PC-9 (cell line): ENCODE measurements at regions not wholly inside any gene's neighbourhood (a gene's known extent, or its start where the extent isn't known, plus 50 kb on each side); places are given as distances from the start of the nearest gene placed in this dataset.

ENCODE experiments used
- BruUV-seq: library from RNA; stranded (reverse); fragments of 400-500 nt; replicated peaks from 2 replicates; lab custom pipeline; 2021; lab: Mats Ljungman, UMichigan
- CTCF ChIA-PET: fragments of 300-600 bp; sonication (Branson Sonifier 250); formaldehyde crosslinking; loops from one replicate; lab custom pipeline; 2022; ENCODE audit warnings: antibody characterized with exemption; lab: Charles Lee
- POLR2A ChIA-PET: fragments of 300-600 bp; sonication (Branson Sonifier 250); formaldehyde crosslinking; loops from one replicate; lab custom pipeline; 2022; ENCODE audit warnings: antibody characterized with exemption; ENCODE audit not compliant: unreplicated experiment; lab: Charles Lee
- DNase-seq, 2 experiments: peaks; one replicate each; pipeline versions ENCODE4 v3.0.0 to v3.0.0-alpha.2; 2015 to 2022; ENCODE audit warnings: mixed read lengths in 1 of 2
- H2AFZ ChIP-seq: fragments of 200-600 bp; sonication (generic); 2 replicates; pipeline ENCODE4 v1.8.1; 2017; ENCODE audit warnings: antibody characterized with exemption
- H3F3A ChIP-seq: fragments of 200-600 bp; sonication (generic); 2 replicates; pipeline ENCODE4 v1.8.1; 2017; ENCODE audit warnings: antibody characterized with exemption, mild to moderate bottlenecking, low read depth; ENCODE audit not compliant: insufficient read depth
- H3K27ac ChIP-seq: fragments of 200-600 bp; sonication (generic); 2 replicates; pipeline ENCODE4 v1.6.1; 2016; ENCODE audit warnings: mixed run types
- H3K27me3 ChIP-seq: fragments of 200-600 bp; sonication (generic); 2 replicates; pipeline ENCODE4 v1.6.1; 2016; ENCODE audit warnings: low read depth, mixed run types; ENCODE audit not compliant: insufficient read depth
- H3K36me3 ChIP-seq: fragments of 200-600 bp; sonication (generic); 2 replicates; pipeline ENCODE4 v1.6.1; 2016; ENCODE audit warnings: low read depth, mixed run types
- H3K4me1 ChIP-seq: fragments of 200-600 bp; sonication (generic); replicated peaks from 2 replicates; pipeline ENCODE4 v1.6.1; 2016; ENCODE audit warnings: mixed run types; ENCODE audit not compliant: insufficient read depth
- H3K4me2 ChIP-seq: fragments of 200-600 bp; sonication (generic); 2 replicates; pipeline ENCODE4 v1.6.1; 2017; ENCODE audit warnings: mixed run types
- H3K4me3 ChIP-seq: fragments of 200-600 bp; sonication (generic); 2 replicates; pipeline ENCODE4 v1.6.1; 2016; ENCODE audit warnings: mixed run types
- H3K79me2 ChIP-seq: fragments of 200-600 bp; sonication (generic); 2 replicates; pipeline ENCODE4 v1.6.1; 2017; ENCODE audit warnings: low read depth, mixed run types
- H3K9me2 ChIP-seq: fragments of 200-600 bp; sonication (generic); 2 replicates; pipeline ENCODE4 v1.8.1; 2017; ENCODE audit warnings: mild to moderate bottlenecking; ENCODE audit not compliant: insufficient read depth
- H3K9me3 ChIP-seq: fragments of 200-600 bp; sonication (generic); 2 replicates; pipeline ENCODE4 v1.8.1; 2016; ENCODE audit warnings: low read depth; ENCODE audit not compliant: insufficient read depth
- H4K20me1 ChIP-seq: fragments of 200-600 bp; sonication (generic); 2 replicates; pipeline ENCODE4 v1.8.1; 2017; ENCODE audit not compliant: insufficient read depth
- EZH2 ChIP-seq: fragments of 200-600 bp; sonication (generic); IDR thresholded peaks from 2 replicates; pipeline ENCODE4 v1.8.0; 2017; ENCODE audit warnings: antibody characterized with exemption, low read depth
- intact Hi-C: fragments of 100-400 bp; cut with micrococcal nuclease; formaldehyde crosslinking; loops from one replicate; pipeline ENCODE4 v1.10.0; 2022; ENCODE audit not compliant: unreplicated experiment
- TF ChIP-seq, protein P1 (sequence below): fragments of 200-600 bp; sonication (generic); conservative IDR thresholded peaks from 2 replicates; pipeline ENCODE4 v1.6.1; 2017; ENCODE audit warnings: mixed run types, antibody characterized with exemption, mild to moderate bottlenecking, moderate library complexity

DNA sequence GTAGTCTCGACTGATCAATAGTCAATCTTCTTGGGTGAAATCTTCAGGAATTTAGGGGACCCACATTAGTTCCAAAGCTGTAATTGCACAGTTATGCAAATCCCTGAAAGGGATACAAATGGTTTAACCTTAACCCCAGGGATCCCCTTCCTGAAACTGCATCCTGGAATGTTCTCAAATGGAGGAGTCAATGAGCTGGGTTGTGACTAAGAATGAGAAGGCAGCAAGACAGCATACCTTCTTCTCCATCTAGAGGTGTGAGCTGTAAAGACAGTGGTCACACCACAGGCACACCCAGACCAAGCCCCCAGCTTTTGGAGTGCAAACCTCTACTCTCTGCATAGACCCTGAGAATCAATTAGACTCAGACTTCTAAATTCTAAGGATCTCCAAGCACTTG, 164.7 kb upstream of the MEIS1 start:
- Histone ChIP-seq H3K9me3 (no peaks in the 10 kb centered on the region), H3K4me2 (no peak overlapping the region), H3K36me3 (no peaks in the 10 kb centered on the region), H3F3A (no peaks in the 10 kb centered on the region), H3K27ac (no peak overlapping the region), H3K79me2 (no peaks in the 10 kb centered on the region), H3K4me3 (no peak overlapping the region), H4K20me1 (no peaks in the 10 kb centered on the region), H3K27me3 (no peaks in the 10 kb centered on the region), H3K4me1 (no peaks in the 10 kb centered on the region), H3K9me2 (no peaks in the 10 kb centered on the region), H2AFZ (no peak overlapping the region)
- BruUV-seq, result no TSS peak
- no peak for DNase-seq
- CTCF ChIA-PET, result no interaction called here
- intact Hi-C loops, result no loop called here
- POLR2A ChIA-PET, result no interaction called here
- TF ChIP-seq EZH2, result no peak
- TF ChIP-seq, protein P1, sequence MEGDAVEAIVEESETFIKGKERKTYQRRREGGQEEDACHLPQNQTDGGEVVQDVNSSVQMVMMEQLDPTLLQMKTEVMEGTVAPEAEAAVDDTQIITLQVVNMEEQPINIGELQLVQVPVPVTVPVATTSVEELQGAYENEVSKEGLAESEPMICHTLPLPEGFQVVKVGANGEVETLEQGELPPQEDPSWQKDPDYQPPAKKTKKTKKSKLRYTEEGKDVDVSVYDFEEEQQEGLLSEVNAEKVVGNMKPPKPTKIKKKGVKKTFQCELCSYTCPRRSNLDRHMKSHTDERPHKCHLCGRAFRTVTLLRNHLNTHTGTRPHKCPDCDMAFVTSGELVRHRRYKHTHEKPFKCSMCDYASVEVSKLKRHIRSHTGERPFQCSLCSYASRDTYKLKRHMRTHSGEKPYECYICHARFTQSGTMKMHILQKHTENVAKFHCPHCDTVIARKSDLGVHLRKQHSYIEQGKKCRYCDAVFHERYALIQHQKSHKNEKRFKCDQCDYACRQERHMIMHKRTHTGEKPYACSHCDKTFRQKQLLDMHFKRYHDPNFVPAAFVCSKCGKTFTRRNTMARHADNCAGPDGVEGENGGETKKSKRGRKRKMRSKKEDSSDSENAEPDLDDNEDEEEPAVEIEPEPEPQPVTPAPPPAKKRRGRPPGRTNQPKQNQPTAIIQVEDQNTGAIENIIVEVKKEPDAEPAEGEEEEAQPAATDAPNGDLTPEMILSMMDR, result no peak

DNA sequence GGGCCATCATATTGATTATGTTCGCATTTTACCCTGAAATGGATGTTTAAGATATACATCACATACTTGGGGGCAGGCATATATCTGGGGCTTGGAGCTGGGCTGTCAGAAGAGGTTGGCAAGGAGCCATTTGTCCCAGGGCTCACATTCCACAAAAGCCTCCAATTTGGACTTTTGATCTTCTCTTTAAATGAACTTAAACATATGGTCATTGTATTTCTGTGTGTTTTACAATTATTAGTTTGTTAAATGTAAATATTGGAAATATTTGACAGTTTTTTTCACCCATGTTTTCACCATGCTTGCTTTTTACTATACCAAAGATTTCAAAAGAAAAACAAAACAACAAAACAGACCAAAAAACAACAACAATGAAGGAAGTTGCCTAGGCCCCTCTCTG, 165.8 kb upstream of the MEIS1 start:
- POLR2A ChIA-PET, result no interaction called here
- no peaks in the 10 kb centered on the region for H3K27me3 ChIP-seq
- no peak overlapping the region for H3K4me2 ChIP-seq
- H3K4me1 ChIP-seq, result no peaks in the 10 kb centered on the region
- no peaks in the 10 kb centered on the region for H3K36me3 ChIP-seq
- no peak overlapping the region for H3K4me3 ChIP-seq
- intact Hi-C loops, result no loop called here
- no peaks in the 10 kb centered on the region for H3K9me3 ChIP-seq
- no peaks in the 10 kb centered on the region for H4K20me1 ChIP-seq
- H3F3A ChIP-seq, result no peaks in the 10 kb centered on the region
- DNase-seq, result no peak
- no peak overlapping the region for H2AFZ ChIP-seq
- H3K9me2 ChIP-seq, result no peaks in the 10 kb centered on the region
- TF ChIP-seq, protein P1, result no peak
- no peak for TF ChIP-seq EZH2
- no TSS peak for BruUV-seq
- no peak overlapping the region for H3K27ac ChIP-seq
- no peaks in the 10 kb centered on the region for H3K79me2 ChIP-seq
- CTCF ChIA-PET, result no interaction called here

DNA sequence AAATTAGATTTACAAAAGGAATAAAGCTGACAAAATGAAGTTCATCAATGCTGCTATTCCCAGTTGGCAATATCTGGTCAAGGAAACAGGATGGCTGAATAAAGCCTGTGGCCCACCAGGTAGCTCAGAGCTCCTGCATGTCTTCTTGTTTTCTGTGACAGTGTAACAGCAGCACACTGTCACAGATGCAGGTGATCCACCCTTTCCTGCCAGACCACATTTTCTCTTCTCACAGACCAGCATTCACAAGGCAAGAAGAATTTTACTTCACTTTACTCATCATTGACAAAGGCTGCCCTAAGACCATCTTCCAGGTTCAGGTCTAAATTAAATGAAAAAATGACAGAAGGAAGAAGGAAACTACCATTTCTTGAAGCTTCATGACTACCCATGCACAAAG, 166.2 kb upstream of the MEIS1 start:
- POLR2A ChIA-PET, result no interaction called here

More for the DNA sequence above, 166.2 kb upstream of the MEIS1 start:
- Histone ChIP-seq H3K9me2 (no peaks in the 10 kb centered on the region), H3K9me3 (no peaks in the 10 kb centered on the region), H3K4me2 (no peak overlapping the region), H3K4me1 (no peaks in the 10 kb centered on the region), H3K36me3 (no peaks in the 10 kb centered on the region), H3K27me3 (no peaks in the 10 kb centered on the region), H3K79me2 (no peaks in the 10 kb centered on the region), H3K4me3 (no peak overlapping the region), H3K27ac (no peak overlapping the region), H2AFZ (no peak overlapping the region), H4K20me1 (no peaks in the 10 kb centered on the region), H3F3A (no peaks in the 10 kb centered on the region)
- CTCF ChIA-PET, result no interaction called here
- BruUV-seq, result no TSS peak
- intact Hi-C loops, result no loop called here
- TF ChIP-seq, protein P1, result no peak
- TF ChIP-seq EZH2, result no peak
- DNase-seq, result no peak
